ENCODE measurements at regions not wholly inside any gene's neighbourhood (a gene's known extent, or its start where the extent isn't known, plus 50 kb on each side); places are given as distances from the start of the nearest gene placed in this dataset.

GRCh38 chr6:147904416-147904815, 395.9 kb downstream of the SAMD5 start:
- intact Hi-C loops (cut with DNase I): no loop called here
- H3K27me3 ChIP-seq (ENCODE audit: insufficient read depth in 3 of 3, low read length in 2 of 3): no peaks in the 10 kb centered on the region
- H3K4me3 ChIP-seq: no peak overlapping the region
- no peaks in the 10 kb centered on the region for H3K36me3 ChIP-seq (ENCODE audit: insufficient read depth in 1 of 2, low read depth in 1 of 2)
- no peak for DNase-seq
- H3K27ac ChIP-seq: no peak overlapping the region
- no peaks in the 10 kb centered on the region for H3K4me1 ChIP-seq
- WGBS, 3 donors: 92% methylated on average over 4 of the region's 4 CpGs
- no peak for TF ChIP-seq CTCF (IDR thresholded peaks at IDR 0.05)
- no peaks in the 10 kb centered on the region for H3K9me3 ChIP-seq
- no peak for ATAC-seq

GRCh38 chr6:147905711-147906110, 397.2 kb downstream of the SAMD5 start:
- Histone ChIP-seq H3K27ac (no peak overlapping the region), H3K4me1 (no peaks in the 10 kb centered on the region), H3K27me3 (ENCODE audit: insufficient read depth in 3 of 3, low read length in 2 of 3) (no peaks in the 10 kb centered on the region), H3K4me3 (no peak overlapping the region), H3K9me3 (no peaks in the 10 kb centered on the region), H3K36me3 (ENCODE audit: insufficient read depth in 1 of 2, low read depth in 1 of 2) (no peaks in the 10 kb centered on the region)
- no peak for TF ChIP-seq CTCF (IDR thresholded peaks at IDR 0.05)
- intact Hi-C loops (cut with DNase I): no loop called here
- no peak for DNase-seq
- WGBS, 3 donors: 57 to 67% (median 58%) methylated on average over 3 of the region's 3 CpGs
- no peak for ATAC-seq

GRCh38 chr6:147906361-147906760, 397.9 kb downstream of the SAMD5 start:
- no peaks in the 10 kb centered on the region for H3K36me3 ChIP-seq (ENCODE audit: insufficient read depth in 1 of 2, low read depth in 1 of 2)
- WGBS, 3 donors: 40 to 47% (median 41%) methylated on average over 3 of the region's 3 CpGs
- TF ChIP-seq CTCF (IDR thresholded peaks at IDR 0.05): no peak
- no peak for DNase-seq
- no peak for ATAC-seq
- no peak overlapping the region for H3K4me3 ChIP-seq
- no peaks in the 10 kb centered on the region for H3K9me3 ChIP-seq
- no peaks in the 10 kb centered on the region for H3K27me3 ChIP-seq (ENCODE audit: insufficient read depth in 3 of 3, low read length in 2 of 3)
- no peaks in the 10 kb centered on the region for H3K4me1 ChIP-seq
- no peak overlapping the region for H3K27ac ChIP-seq
- intact Hi-C loops (cut with DNase I): no loop called here

DNA sequence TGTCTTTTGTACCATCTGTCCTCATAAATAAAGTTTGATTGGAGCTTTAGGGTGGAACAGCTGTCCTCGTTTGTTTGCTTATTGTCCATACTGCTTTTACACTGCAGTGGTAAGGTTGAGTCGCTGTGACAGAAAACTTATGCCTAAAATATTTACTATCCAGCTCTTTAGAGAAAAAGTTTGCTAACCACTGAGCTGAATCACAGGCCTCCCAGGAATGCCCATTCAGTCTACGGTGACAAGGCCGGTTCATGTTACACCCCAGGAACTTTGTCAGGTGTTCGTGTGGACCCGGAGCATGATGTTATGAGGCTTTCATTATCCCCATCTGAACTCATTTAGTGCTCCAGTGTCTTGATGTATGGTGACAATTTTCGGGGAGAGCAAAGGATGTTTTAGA, 401.1 kb downstream of the SAMD5 start:
- intact Hi-C loops (cut with DNase I): no loop called here
- no peak overlapping the region for H3K4me3 ChIP-seq
- ATAC-seq: no peak
- WGBS, 3 donors: 39 to 49% (median 39%) methylated on average over 7 of the region's 7 CpGs
- H3K27ac ChIP-seq: no peak overlapping the region
- H3K9me3 ChIP-seq: no peaks in the 10 kb centered on the region
- TF ChIP-seq CTCF (IDR thresholded peaks at IDR 0.05): no peak
- no peak for DNase-seq
- H3K27me3 ChIP-seq (ENCODE audit: insufficient read depth in 3 of 3, low read length in 2 of 3): no peaks in the 10 kb centered on the region
- H3K36me3 ChIP-seq (ENCODE audit: insufficient read depth in 1 of 2, low read depth in 1 of 2): no peaks in the 10 kb centered on the region
- no peaks in the 10 kb centered on the region for H3K4me1 ChIP-seq

DNA sequence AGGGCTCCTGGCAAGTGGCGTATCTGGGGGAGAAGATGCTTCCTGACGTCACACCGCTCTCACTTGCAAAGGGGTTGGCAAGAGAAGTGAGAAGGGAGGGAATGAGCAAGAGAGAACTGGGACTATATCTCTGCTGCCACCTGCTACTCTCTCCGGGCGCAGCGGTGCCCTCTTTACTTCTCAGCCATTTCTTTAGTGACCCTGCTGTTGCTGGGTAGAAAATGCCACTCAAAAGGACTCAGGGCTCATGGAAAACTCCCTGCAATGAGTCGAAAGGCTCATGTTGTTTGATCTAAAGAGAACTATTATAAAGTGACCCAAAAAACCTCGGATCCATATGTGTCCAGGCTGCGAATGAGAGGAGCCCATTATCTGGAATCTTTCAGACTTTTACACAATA, 401.8 kb downstream of the SAMD5 start:
- TF ChIP-seq CTCF (IDR thresholded peaks at IDR 0.05): no peak

More for the DNA sequence above, 401.8 kb downstream of the SAMD5 start:
- Histone ChIP-seq H3K4me1 (no peaks in the 10 kb centered on the region), H3K27me3 (ENCODE audit: insufficient read depth in 3 of 3, low read length in 2 of 3) (no peaks in the 10 kb centered on the region), H3K4me3 (no peak overlapping the region), H3K9me3 (no peaks in the 10 kb centered on the region), H3K27ac (no peak overlapping the region), H3K36me3 (ENCODE audit: insufficient read depth in 1 of 2, low read depth in 1 of 2) (no peaks in the 10 kb centered on the region)
- intact Hi-C loops (cut with DNase I): no loop called here
- WGBS, 3 donors: 64 to 75% (median 67%) methylated on average over 9 of the region's 9 CpGs
- ATAC-seq: no peak
- no peak for DNase-seq
